ENCODE measurements at regions not wholly inside any gene's neighbourhood (a gene's known extent, or its start where the extent isn't known, plus 50 kb on each side); places are given as distances from the start of the nearest gene placed in this dataset.

DNA sequence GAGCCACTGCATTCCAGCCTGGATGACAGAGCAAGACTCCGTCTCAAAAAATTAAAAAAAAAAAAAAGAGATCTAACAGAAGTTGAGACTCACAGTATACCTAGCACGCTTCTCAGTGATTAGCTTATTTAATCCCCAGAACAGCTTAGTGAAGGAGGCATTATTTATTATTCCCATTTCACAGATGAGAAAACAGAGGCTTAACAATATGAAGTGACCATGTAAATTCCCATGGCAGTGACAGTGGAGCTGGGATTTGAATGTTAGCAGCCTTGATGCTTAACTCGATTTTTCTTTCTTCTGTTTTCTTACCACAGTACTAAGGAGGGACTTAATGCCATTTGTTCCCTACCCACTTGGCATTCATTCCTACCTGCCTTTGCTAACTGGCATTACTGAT, 89.9 kb upstream of the ZNF217 start:
- H2AK9ac ChIP-seq (replicated peaks; ENCODE audit: low read depth, low read length, poor library complexity), result no peak overlapping the region
- H3K4ac ChIP-seq (ENCODE audit: low read depth, low read length), result no peak overlapping the region
- no peak overlapping the region for H3K9ac ChIP-seq (ENCODE audit: low read depth, low read length)
- H2AK5ac ChIP-seq (ENCODE audit: low read depth, low read length), result no peak overlapping the region
- H3K9me1 ChIP-seq (ENCODE audit: insufficient read depth, low read length), result no peaks in the 10 kb centered on the region; the same call in 1 of the 2 replicates
- ATAC-seq (ENCODE audit: low read depth) (no peak), DNase-seq (no peak)
- POLR2A ChIA-PET (ENCODE audit: unreplicated experiment), result no interaction called here
- no peak overlapping the region for H3K23ac ChIP-seq (ENCODE audit: low read depth, low read length)
- BruUV-seq (replicated peaks), result no TSS peak
- H3K79me1 ChIP-seq (ENCODE audit: low read depth in 1 of 2, low read length in 2 of 2), result no peaks in the 10 kb centered on the region
- no peak overlapping the region for H3K27ac ChIP-seq (ENCODE audit: insufficient read depth, low read length)
- H2AFZ ChIP-seq (replicated peaks; ENCODE audit: low read length, poor library complexity), result no peak overlapping the region
- H3K27me3 ChIP-seq (ENCODE audit: control insufficient read depth, insufficient read depth, low read length), result no peaks in the 10 kb centered on the region
- H4K8ac ChIP-seq (ENCODE audit: low read depth in 2 of 2, low read length in 2 of 2), result no peak overlapping the region
- no peak overlapping the region for H2BK15ac ChIP-seq (ENCODE audit: low read depth, low read length)
- no peak overlapping the region for H3K14ac ChIP-seq (replicated peaks; ENCODE audit: low read depth, low read length)
- no peak overlapping the region for H2BK120ac ChIP-seq (ENCODE audit: low read depth, low read length)
- WGBS, 2 experiments (ENCODE audit: extremely low coverage in 2 of 2, insufficient read length in 1 of 2), result no CpG with 5 or more reads among the region's 3 CpGs
- H3K4me2 ChIP-seq (ENCODE audit: low read depth, low read length), result no peak overlapping the region
- H3K56ac ChIP-seq (ENCODE audit: extremely low read depth, insufficient read depth, low read length), result no peak overlapping the region
- H2BK20ac ChIP-seq (ENCODE audit: low read depth, low read length), result no peak overlapping the region
- in situ Hi-C loops (cut with MboI; ENCODE audit: low sequenced_read_pairs) (no loop called here), intact Hi-C loops (cut with micrococcal nuclease) (no loop called here), dilution Hi-C loops (cut with HindIII; ENCODE audit: low sequenced_read_pairs, unreplicated experiment) (no loop called here)
- H3K4me1 ChIP-seq (ENCODE audit: control insufficient read depth, insufficient read depth, low read length), result peaks cover 4% of the 10 kb centered on the region
- no peak overlapping the region for H3K4me3 ChIP-seq (ENCODE audit: insufficient read depth, low read depth, low read length)
- no peak overlapping the region for H2BK5ac ChIP-seq (ENCODE audit: low read depth, low read length, poor library complexity, severe bottlenecking)
- H3K18ac ChIP-seq (ENCODE audit: low read depth, low read length), result no peak overlapping the region
- H4K5ac ChIP-seq (ENCODE audit: low read depth, low read length), result no peak overlapping the region
- no peaks in the 10 kb centered on the region for H3K36me3 ChIP-seq (ENCODE audit: control insufficient read depth, insufficient read depth, low read length)
- H3K9me3 ChIP-seq (ENCODE audit: control insufficient read depth, insufficient read depth, low read length), result no peaks in the 10 kb centered on the region
- H4K91ac ChIP-seq (ENCODE audit: insufficient read depth, low read depth, low read length), result no peak overlapping the region
- H4K20me1 ChIP-seq (ENCODE audit: insufficient read depth, low read length), result no peaks in the 10 kb centered on the region
- TF ChIP-seq POLR2A (IDR thresholded peaks at IDR 0.05; ENCODE audit: low read depth, low read length) (no peak), RFX5 (IDR thresholded peaks at IDR 0.05; ENCODE audit: low read depth, low read length) (no peak), CEBPB (IDR thresholded peaks at IDR 0.05; ENCODE audit: low read depth, low read length) (no peak), BHLHE40 (IDR thresholded peaks at IDR 0.05; ENCODE audit: low read depth, low read length) (no peak), NFE2L2 (IDR thresholded peaks at IDR 0.05; ENCODE audit: low read depth, low read length) (no peak), MXI1 (IDR thresholded peaks at IDR 0.05; ENCODE audit: borderline replicate concordance, low read depth, low read length) (no peak), SMC3 (IDR thresholded peaks at IDR 0.05; ENCODE audit: low read depth, low read length) (no peak), MAFK (IDR thresholded peaks at IDR 0.05; ENCODE audit: low read depth, low read length) (no peak), FOS (IDR thresholded peaks at IDR 0.05; ENCODE audit: low read depth, low read length) (no peak), RCOR1 (IDR thresholded peaks at IDR 0.05; ENCODE audit: insufficient replicate concordance, low read length) (no peak), CHD1 (IDR thresholded peaks at IDR 0.05; ENCODE audit: low read depth, low read length) (no peak), RAD21 (IDR thresholded peaks at IDR 0.05; ENCODE audit: low read length) (no peak), MAZ (IDR thresholded peaks at IDR 0.05; ENCODE audit: borderline replicate concordance, low read depth, low read length) (no peak)
- TF ChIP-seq, protein P1, sequence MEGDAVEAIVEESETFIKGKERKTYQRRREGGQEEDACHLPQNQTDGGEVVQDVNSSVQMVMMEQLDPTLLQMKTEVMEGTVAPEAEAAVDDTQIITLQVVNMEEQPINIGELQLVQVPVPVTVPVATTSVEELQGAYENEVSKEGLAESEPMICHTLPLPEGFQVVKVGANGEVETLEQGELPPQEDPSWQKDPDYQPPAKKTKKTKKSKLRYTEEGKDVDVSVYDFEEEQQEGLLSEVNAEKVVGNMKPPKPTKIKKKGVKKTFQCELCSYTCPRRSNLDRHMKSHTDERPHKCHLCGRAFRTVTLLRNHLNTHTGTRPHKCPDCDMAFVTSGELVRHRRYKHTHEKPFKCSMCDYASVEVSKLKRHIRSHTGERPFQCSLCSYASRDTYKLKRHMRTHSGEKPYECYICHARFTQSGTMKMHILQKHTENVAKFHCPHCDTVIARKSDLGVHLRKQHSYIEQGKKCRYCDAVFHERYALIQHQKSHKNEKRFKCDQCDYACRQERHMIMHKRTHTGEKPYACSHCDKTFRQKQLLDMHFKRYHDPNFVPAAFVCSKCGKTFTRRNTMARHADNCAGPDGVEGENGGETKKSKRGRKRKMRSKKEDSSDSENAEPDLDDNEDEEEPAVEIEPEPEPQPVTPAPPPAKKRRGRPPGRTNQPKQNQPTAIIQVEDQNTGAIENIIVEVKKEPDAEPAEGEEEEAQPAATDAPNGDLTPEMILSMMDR (conservative IDR thresholded peaks at IDR 0.05; ENCODE audit: low read depth, low read length), result no peak
- TF ChIP-seq, protein P2, sequence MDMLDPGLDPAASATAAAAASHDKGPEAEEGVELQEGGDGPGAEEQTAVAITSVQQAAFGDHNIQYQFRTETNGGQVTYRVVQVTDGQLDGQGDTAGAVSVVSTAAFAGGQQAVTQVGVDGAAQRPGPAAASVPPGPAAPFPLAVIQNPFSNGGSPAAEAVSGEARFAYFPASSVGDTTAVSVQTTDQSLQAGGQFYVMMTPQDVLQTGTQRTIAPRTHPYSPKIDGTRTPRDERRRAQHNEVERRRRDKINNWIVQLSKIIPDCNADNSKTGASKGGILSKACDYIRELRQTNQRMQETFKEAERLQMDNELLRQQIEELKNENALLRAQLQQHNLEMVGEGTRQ (IDR thresholded peaks at IDR 0.05; ENCODE audit: low read depth, low read length), result no peak
- TF ChIP-seq, protein P3, sequence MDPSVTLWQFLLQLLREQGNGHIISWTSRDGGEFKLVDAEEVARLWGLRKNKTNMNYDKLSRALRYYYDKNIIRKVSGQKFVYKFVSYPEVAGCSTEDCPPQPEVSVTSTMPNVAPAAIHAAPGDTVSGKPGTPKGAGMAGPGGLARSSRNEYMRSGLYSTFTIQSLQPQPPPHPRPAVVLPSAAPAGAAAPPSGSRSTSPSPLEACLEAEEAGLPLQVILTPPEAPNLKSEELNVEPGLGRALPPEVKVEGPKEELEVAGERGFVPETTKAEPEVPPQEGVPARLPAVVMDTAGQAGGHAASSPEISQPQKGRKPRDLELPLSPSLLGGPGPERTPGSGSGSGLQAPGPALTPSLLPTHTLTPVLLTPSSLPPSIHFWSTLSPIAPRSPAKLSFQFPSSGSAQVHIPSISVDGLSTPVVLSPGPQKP (IDR thresholded peaks at IDR 0.05; ENCODE audit: borderline replicate concordance, low read depth, low read length), result no peak
- CTCF ChIA-PET, result no interaction called here

Measured in IMR-90 (cell line).